ENCODE measurements at regions not wholly inside any gene's neighbourhood (a gene's known extent, or its start where the extent isn't known, plus 50 kb on each side); places are given as distances from the start of the nearest gene placed in this dataset.

DNA sequence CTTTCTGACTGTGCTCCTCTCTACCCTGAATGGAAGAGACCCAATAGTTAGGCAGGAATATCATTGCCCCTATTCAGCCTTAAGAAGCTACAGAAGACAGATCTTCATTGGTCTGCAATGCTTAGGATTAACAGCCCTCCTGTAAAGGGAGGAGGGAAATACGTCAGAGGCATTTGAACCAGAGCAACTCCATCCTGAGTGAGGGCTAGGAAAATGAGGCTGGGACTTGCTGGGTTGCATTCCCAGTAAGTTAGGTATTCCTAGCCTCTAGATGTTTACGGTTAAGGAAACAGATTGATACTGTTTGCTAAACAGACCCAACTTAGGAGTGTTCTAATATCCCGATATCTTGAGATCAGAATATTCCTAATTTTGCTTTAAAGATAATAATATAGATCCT, 63.5 kb downstream of the PCDH18 start:
- no peak for TF ChIP-seq CTCF (IDR thresholded peaks at IDR 0.05)
- TF ChIP-seq POLR2A (IDR thresholded peaks at IDR 0.05): no peak
